Endodermal cell (in vitro differentiated cells): ENCODE measurements at regions not wholly inside any gene's neighbourhood (a gene's known extent, or its start where the extent isn't known, plus 50 kb on each side); places are given as distances from the start of the nearest gene placed in this dataset.

Experiments
- DNase-seq: peaks from one replicate; pipeline ENCODE4 v3.0.0-alpha.2; 2017
- H3K27ac ChIP-seq: 2 replicates; pipeline ENCODE4 v1.5.1; 2013; ENCODE audit warnings: mild to moderate bottlenecking, low read depth, low read length, moderate library complexity
- H3K27me3 ChIP-seq: 2 replicates; pipeline ENCODE4 v1.6.1; 2013; ENCODE audit warnings: mild to moderate bottlenecking, low read length, moderate library complexity; ENCODE audit not compliant: insufficient read depth, control insufficient read depth, poor library complexity, severe bottlenecking
- H3K36me3 ChIP-seq: 2 replicates; pipeline ENCODE4 v1.7.0; 2013; ENCODE audit warnings: mild to moderate bottlenecking, low read length, moderate library complexity; ENCODE audit not compliant: control insufficient read depth, insufficient read depth
- H3K4me1 ChIP-seq: one replicate; pipeline ENCODE4 v1.7.0; 2013; ENCODE audit warnings: low read length; ENCODE audit not compliant: control insufficient read depth, insufficient read depth
- H3K4me3 ChIP-seq: 2 replicates; pipeline ENCODE4 v1.5.1; 2013; ENCODE audit warnings: mild to moderate bottlenecking, low read length, moderate library complexity
- H3K9ac ChIP-seq: 2 replicates; pipeline ENCODE4 v1.6.1; 2013; ENCODE audit warnings: mild to moderate bottlenecking, low read length, moderate library complexity; ENCODE audit not compliant: poor library complexity, severe bottlenecking; ENCODE audit errors: extremely low read depth
- H3K9me3 ChIP-seq: 2 replicates; pipeline ENCODE4 v1.6.1; 2013; ENCODE audit warnings: mild to moderate bottlenecking, low read length, moderate library complexity; ENCODE audit not compliant: control insufficient read depth
- H3K27ac Mint-ChIP-seq: 2 replicates; pipeline ENCODE4 v1.8.0; 2020; ENCODE audit warnings: mixed read lengths
- H3K27me3 Mint-ChIP-seq: 2 replicates; pipeline ENCODE4 v1.8.0; 2021; ENCODE audit warnings: mild to moderate bottlenecking, mixed read lengths; ENCODE audit not compliant: insufficient read depth
- H3K36me3 Mint-ChIP-seq: 2 replicates; pipeline ENCODE4 v1.8.0; 2020; ENCODE audit warnings: low read depth, mixed read lengths
- H3K4me1 Mint-ChIP-seq: 2 replicates; pipeline ENCODE4 v1.8.0; 2020; ENCODE audit warnings: mixed read lengths
- H3K4me3 Mint-ChIP-seq: 2 replicates; pipeline ENCODE4 v1.8.0; 2020; ENCODE audit warnings: mild to moderate bottlenecking, moderate library complexity, mixed read lengths
- H3K9me3 Mint-ChIP-seq: 2 replicates; pipeline ENCODE4 v1.8.0; 2020; ENCODE audit warnings: mild to moderate bottlenecking, mixed read lengths
- CTCF ChIP-seq: fragments of 200-600 bp; sonication (generic); conservative IDR thresholded peaks from 2 replicates; pipeline ENCODE4 v1.5.0; 2021; ENCODE audit warnings: antibody characterized with exemption, mild to moderate bottlenecking
- WGBS, 2 experiments: methylation state at CpG; one replicate each; pipeline versions ENCODE4 v1.1.5 to v1.1.7; 2013; ENCODE audit warnings: missing lambda C conversion rate in 2 of 2, mixed read lengths in 1 of 2; ENCODE audit not compliant: insufficient coverage in 1 of 2, insufficient read length in 1 of 2; 5-methylcytosine and 5-hydroxymethylcytosine counted together

DNA sequence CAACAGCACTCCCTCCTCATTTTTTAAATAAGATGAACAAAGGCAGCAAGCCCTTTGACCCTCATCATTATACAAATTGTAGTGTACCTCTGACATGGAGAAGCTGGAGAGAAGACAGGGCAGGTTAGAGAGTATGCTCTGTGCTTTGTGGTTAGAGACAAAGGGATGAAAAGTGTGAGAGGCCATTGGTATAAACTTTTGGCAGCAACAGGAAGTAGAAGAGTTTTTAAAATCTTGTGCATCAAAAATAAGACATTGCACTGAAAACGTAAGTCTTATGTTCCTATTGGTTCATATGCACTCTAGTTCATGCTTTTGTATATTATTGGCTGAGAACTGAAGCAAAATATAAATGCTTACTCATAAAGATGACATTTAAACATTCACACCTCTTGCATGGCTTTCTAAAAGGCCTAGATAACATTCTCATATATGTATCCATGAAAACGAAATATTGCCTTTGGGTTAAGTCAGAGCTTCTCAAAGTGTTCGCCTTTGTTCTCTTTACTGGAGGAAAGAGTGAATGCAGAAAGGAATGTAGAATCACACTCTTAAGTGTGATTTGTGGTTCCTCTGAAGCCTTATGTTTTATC, 158.0 kb downstream of the PALM2AKAP2 start:
- 97 to 100% methylated on average over 1 to 3 of the region's 3 CpGs for WGBS, 2 experiments
- no peak for TF ChIP-seq CTCF
- H3K36me3 Mint-ChIP-seq = no peaks in the 10 kb centered on the region

DNA sequence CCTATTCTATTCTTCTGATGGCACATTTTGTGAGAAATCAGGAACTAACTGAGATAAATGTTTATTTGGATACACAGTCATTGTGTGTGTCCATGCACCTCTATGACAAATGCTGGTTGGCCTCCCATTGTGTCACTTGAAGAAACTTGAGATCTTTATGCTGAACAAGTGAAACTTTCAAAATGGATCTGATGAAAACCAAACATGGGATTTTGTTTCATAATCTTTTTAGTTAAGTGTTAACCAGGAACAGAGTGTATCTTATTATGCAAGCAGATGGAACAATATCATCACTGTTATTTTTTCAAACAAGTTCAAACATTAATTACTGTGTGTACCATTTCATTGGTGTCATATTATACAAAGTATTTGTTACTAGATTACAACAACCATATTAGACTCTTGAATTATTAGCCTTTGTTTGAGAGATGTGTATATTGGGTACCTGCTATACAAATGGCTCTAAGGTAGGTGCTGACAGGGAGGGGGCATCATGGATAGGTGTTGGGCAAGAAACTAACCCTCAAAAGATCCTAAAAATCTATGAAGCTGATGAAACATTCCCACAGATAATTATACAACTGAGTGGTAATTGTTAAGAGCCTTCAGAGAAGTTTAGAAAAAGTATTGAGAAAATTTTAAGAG, 159.8 kb downstream of the PALM2AKAP2 start:
- H3K4me1 ChIP-seq = no peaks in the 10 kb centered on the region
- no peaks in the 10 kb centered on the region for H3K36me3 ChIP-seq
- no peak for DNase-seq
- no peaks in the 10 kb centered on the region for H3K36me3 Mint-ChIP-seq
- no peak overlapping the region for H3K9ac ChIP-seq
- H3K27me3 ChIP-seq = no peaks in the 10 kb centered on the region
- no peak overlapping the region for H3K4me3 Mint-ChIP-seq
- H3K4me3 ChIP-seq = no peak overlapping the region
- no peak for TF ChIP-seq CTCF
- no peaks in the 10 kb centered on the region for H3K4me1 Mint-ChIP-seq
- H3K27ac ChIP-seq = no peak overlapping the region
- H3K9me3 Mint-ChIP-seq = no peaks in the 10 kb centered on the region
- no peaks in the 10 kb centered on the region for H3K27me3 Mint-ChIP-seq
- no peak overlapping the region for H3K27ac Mint-ChIP-seq
- no peaks in the 10 kb centered on the region for H3K9me3 ChIP-seq

More for the DNA sequence above, 158.0 kb downstream of the PALM2AKAP2 start:
- Mint-ChIP-seq H3K9me3 (no peaks in the 10 kb centered on the region), H3K4me1 (no peaks in the 10 kb centered on the region), H3K4me3 (no peak overlapping the region), H3K27ac (no peak overlapping the region), H3K27me3 (no peaks in the 10 kb centered on the region)
- H3K9ac ChIP-seq = no peak overlapping the region
- H3K36me3 ChIP-seq = no peaks in the 10 kb centered on the region
- H3K4me3 ChIP-seq = no peak overlapping the region
- no peak for DNase-seq
- H3K9me3 ChIP-seq = no peaks in the 10 kb centered on the region
- H3K27ac ChIP-seq = no peak overlapping the region
- no peaks in the 10 kb centered on the region for H3K4me1 ChIP-seq
- no peaks in the 10 kb centered on the region for H3K27me3 ChIP-seq

DNA sequence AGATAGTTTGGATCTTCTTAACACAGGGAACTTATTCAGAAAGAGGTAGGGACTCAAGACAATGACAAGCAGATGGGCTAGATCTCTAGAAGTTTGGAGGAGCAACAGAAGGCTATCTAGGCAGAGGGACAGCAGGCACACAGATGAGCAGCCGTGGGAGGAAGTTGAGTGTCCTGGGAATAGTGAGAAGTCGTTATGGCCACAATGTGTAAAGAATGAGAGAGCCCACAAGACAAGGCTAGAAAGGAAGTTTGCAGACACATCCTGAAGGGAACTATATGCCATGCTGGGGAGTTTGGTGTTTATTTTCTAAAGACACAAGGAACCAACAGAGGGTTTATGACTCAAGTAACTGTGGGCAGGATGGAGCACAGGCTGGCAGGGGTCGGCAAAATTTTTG, 160.6 kb downstream of the PALM2AKAP2 start:
- no peak overlapping the region for H3K4me3 Mint-ChIP-seq
- Histone ChIP-seq H3K36me3 (no peaks in the 10 kb centered on the region), H3K27ac (no peak overlapping the region), H3K4me3 (no peak overlapping the region), H3K4me1 (no peaks in the 10 kb centered on the region), H3K9me3 (no peaks in the 10 kb centered on the region), H3K27me3 (no peaks in the 10 kb centered on the region), H3K9ac (no peak overlapping the region)
- H3K9me3 Mint-ChIP-seq = no peaks in the 10 kb centered on the region
- H3K27ac Mint-ChIP-seq = no peak overlapping the region
- no peaks in the 10 kb centered on the region for H3K36me3 Mint-ChIP-seq
- WGBS, 2 experiments = 89 to 90% methylated on average over 3 of the region's 3 CpGs
- TF ChIP-seq CTCF = no peak
- H3K27me3 Mint-ChIP-seq = no peaks in the 10 kb centered on the region
- DNase-seq = no peak
- no peaks in the 10 kb centered on the region for H3K4me1 Mint-ChIP-seq
